ENCODE measurements at regions not wholly inside any gene's neighbourhood (a gene's known extent, or its start where the extent isn't known, plus 50 kb on each side); places are given as distances from the start of the nearest gene placed in this dataset.

DNA sequence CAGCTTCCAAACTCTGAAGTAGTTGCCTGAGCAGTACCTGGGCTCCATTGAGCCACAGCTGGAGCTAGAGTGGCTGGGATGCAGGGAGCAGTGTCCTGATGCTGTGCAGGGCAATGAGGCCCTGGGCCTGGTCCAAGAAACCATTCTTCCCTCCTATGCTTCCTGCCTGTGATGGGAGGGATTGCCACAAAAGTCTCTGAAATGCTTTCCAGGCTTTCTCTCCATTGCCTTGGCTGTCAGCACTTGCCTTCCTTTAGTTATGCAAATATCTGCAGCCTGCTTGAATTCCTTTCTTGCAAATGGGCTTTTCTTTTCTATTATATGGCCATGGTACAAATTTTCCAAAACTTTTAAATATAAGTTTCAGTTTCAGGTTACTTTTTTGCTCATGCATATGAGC, 972.2 kb upstream of the MBL2 start:
- TF ChIP-seq, protein P1, sequence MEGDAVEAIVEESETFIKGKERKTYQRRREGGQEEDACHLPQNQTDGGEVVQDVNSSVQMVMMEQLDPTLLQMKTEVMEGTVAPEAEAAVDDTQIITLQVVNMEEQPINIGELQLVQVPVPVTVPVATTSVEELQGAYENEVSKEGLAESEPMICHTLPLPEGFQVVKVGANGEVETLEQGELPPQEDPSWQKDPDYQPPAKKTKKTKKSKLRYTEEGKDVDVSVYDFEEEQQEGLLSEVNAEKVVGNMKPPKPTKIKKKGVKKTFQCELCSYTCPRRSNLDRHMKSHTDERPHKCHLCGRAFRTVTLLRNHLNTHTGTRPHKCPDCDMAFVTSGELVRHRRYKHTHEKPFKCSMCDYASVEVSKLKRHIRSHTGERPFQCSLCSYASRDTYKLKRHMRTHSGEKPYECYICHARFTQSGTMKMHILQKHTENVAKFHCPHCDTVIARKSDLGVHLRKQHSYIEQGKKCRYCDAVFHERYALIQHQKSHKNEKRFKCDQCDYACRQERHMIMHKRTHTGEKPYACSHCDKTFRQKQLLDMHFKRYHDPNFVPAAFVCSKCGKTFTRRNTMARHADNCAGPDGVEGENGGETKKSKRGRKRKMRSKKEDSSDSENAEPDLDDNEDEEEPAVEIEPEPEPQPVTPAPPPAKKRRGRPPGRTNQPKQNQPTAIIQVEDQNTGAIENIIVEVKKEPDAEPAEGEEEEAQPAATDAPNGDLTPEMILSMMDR (IDR thresholded peaks at IDR 0.05) = no peak
- TF ChIP-seq POLR2A (IDR thresholded peaks at IDR 0.05) = no peak
